H1 (cell line): ENCODE measurements at regions not wholly inside any gene's neighbourhood (a gene's known extent, or its start where the extent isn't known, plus 50 kb on each side); places are given as distances from the start of the nearest gene placed in this dataset.

Experiments
- CTCF ChIA-PET: fragments of 300-600 bp; sonication (Branson Sonifier 250); formaldehyde crosslinking; loops from one replicate; lab custom pipeline; 2021; ENCODE audit not compliant: partially characterized antibody; lab: Charles Lee
- POLR2A ChIA-PET: fragments of 300-600 bp; sonication (Branson Sonifier 250); formaldehyde crosslinking; loops from one replicate; lab custom pipeline; 2021; ENCODE audit warnings: inconsistent platforms; ENCODE audit not compliant: partially characterized antibody; lab: Charles Lee
- DNase-seq, 2 experiments: peaks; one replicate each; pipeline versions ENCODE4 v3.0.0 to v3.0.0-alpha.2; 2010 to 2022; ENCODE audit warnings: low spot score in 2 of 2, low read depth in 1 of 2, mixed read lengths in 1 of 2
- FAIRE-seq: peaks from 2 replicates; lab custom pipeline; 2011; peaks lifted over from hg19 to GRCh38; lab: Jason Lieb, UNC
- H2AFZ ChIP-seq: 2 replicates; pipeline ENCODE4 v1.8.1; 2012; ENCODE audit warnings: low read length, inconsistent platforms
- H2AK5ac ChIP-seq: 2 replicates; pipeline ENCODE4 v1.6.1; 2013; ENCODE audit warnings: low read depth, low read length
- H2BK120ac ChIP-seq: replicated peaks from 2 replicates; pipeline ENCODE3; 2013; ENCODE audit warnings: low read depth, low read length, inconsistent platforms
- H2BK12ac ChIP-seq: 2 replicates; pipeline ENCODE4 v1.6.1; 2013; ENCODE audit warnings: low read depth, low read length
- H2BK15ac ChIP-seq: 2 replicates; pipeline ENCODE4 v1.6.1; 2013; ENCODE audit warnings: low read length
- H2BK20ac ChIP-seq: 2 replicates; pipeline ENCODE4 v1.6.1; 2013; ENCODE audit warnings: low read length
- H2BK5ac ChIP-seq: 2 replicates; pipeline ENCODE4 v1.6.1; 2013; ENCODE audit warnings: low read depth, low read length
- H3K14ac ChIP-seq: 2 replicates; pipeline ENCODE4 v1.6.1; 2013; ENCODE audit warnings: inconsistent platforms; ENCODE audit not compliant: insufficient read length
- H3K18ac ChIP-seq: 2 replicates; pipeline ENCODE4 v1.6.1; 2013; ENCODE audit warnings: low read length; ENCODE audit errors: extremely low read depth
- H3K23ac ChIP-seq: 2 replicates; pipeline ENCODE4 v1.6.1; 2013; ENCODE audit warnings: inconsistent platforms; ENCODE audit not compliant: insufficient read length
- H3K23me2 ChIP-seq: 2 replicates; pipeline ENCODE4 v1.6.1; 2013; ENCODE audit warnings: low read depth, low read length
- H3K27ac ChIP-seq: 2 replicates; pipeline ENCODE4 v1.6.1; 2011; ENCODE audit warnings: low read depth, low read length, inconsistent platforms
- H3K27me3 ChIP-seq, 4 experiments: replicated peaks in 1 of 4; 1 replicate in 1 of 4; 2 replicates in 3 of 4; pipeline versions ENCODE4 v1.6.1 to v1.8.1; 2011 to 2013; ENCODE audit warnings: low read length in 3 of 4, mild to moderate bottlenecking in 3 of 4, inconsistent platforms in 2 of 4, mixed read lengths in 2 of 4, moderate library complexity in 1 of 4; ENCODE audit not compliant: control insufficient read depth in 3 of 4, insufficient read depth in 3 of 4; ENCODE audit errors: extremely low read depth in 1 of 4
- H3K36me3 ChIP-seq, 4 experiments: 2 replicates each; pipeline versions ENCODE4 v1.6.1 to v1.8.1; 2011 to 2013; ENCODE audit warnings: mild to moderate bottlenecking in 4 of 4, low read length in 3 of 4, moderate library complexity in 2 of 4, control low read depth in 1 of 4, inconsistent platforms in 1 of 4; ENCODE audit not compliant: insufficient read depth in 4 of 4, control insufficient read depth in 2 of 4
- H3K4ac ChIP-seq: replicated peaks from 2 replicates; pipeline ENCODE3; 2013; ENCODE audit warnings: low read length, low read depth, mixed read lengths, inconsistent platforms; ENCODE audit not compliant: insufficient read length
- H3K4me1 ChIP-seq, 4 experiments: replicated peaks in 1 of 4; 1 replicate in 1 of 4; 2 replicates in 3 of 4; pipeline versions ENCODE4 v1.6.1 to v1.8.1; 2011 to 2013; ENCODE audit warnings: low read length in 3 of 4, inconsistent platforms in 2 of 4, mixed read lengths in 1 of 4; ENCODE audit not compliant: insufficient read depth in 4 of 4, control insufficient read depth in 3 of 4
- H3K4me2 ChIP-seq, 2 experiments: 2 replicates each; pipeline versions ENCODE4 v1.6.1 to v1.8.1; 2011 to 2013; ENCODE audit warnings: low read depth in 2 of 2, low read length in 2 of 2, control low read depth in 1 of 2, inconsistent platforms in 1 of 2, mild to moderate bottlenecking in 1 of 2; ENCODE audit not compliant: insufficient read depth in 1 of 2
- H3K4me3 ChIP-seq, 4 experiments: fragments of 200-600, 300-600 bp in 1 of 4; sonication (generic), shearing (Covaris generic), sonication (Bioruptor Twin) in 1 of 4; 2 replicates each; pipeline versions ENCODE4 v1.5.1 to v1.8.1; 2011 to 2016; ENCODE audit warnings: low read length in 4 of 4, low read depth in 3 of 4, control low read depth in 2 of 4, inconsistent platforms in 2 of 4, mild to moderate bottlenecking in 2 of 4, mixed read lengths in 1 of 4, moderate library complexity in 1 of 4; ENCODE audit not compliant: insufficient read depth in 2 of 4; ENCODE audit errors: extremely low read depth in 1 of 4
- H3K56ac ChIP-seq: replicated peaks from 2 replicates; pipeline ENCODE3; 2013; ENCODE audit warnings: low read depth, mild to moderate bottlenecking, mixed read lengths, low read length, inconsistent platforms; ENCODE audit not compliant: insufficient read length
- H3K79me1 ChIP-seq: 2 replicates; pipeline ENCODE4 v1.6.1; 2013; ENCODE audit warnings: low read depth, low read length, control low read depth
- H3K79me2 ChIP-seq, 2 experiments: 2 replicates each; pipeline versions ENCODE4 v1.6.1 to v1.8.1; 2012 to 2013; ENCODE audit warnings: low read length in 2 of 2, mild to moderate bottlenecking in 2 of 2, inconsistent platforms in 1 of 2; ENCODE audit not compliant: insufficient read depth in 2 of 2, control insufficient read depth in 1 of 2
- H3K9ac ChIP-seq, 4 experiments: replicated peaks in 1 of 4; 1 replicate in 1 of 4; 2 replicates in 3 of 4; pipeline versions ENCODE4 v1.6.1 to v1.8.1; 2011 to 2013; ENCODE audit warnings: low read depth in 3 of 4, low read length in 3 of 4, control low read depth in 2 of 4, mild to moderate bottlenecking in 2 of 4, moderate library complexity in 2 of 4, inconsistent platforms in 1 of 4; ENCODE audit errors: extremely low read depth in 1 of 4
- H3K9me3 ChIP-seq, 2 experiments: 2 replicates each; pipeline versions ENCODE4 v1.6.1 to v1.8.1; 2012 to 2013; ENCODE audit warnings: mild to moderate bottlenecking in 2 of 2, moderate library complexity in 2 of 2, control low read depth in 1 of 2, inconsistent platforms in 1 of 2, low read depth in 1 of 2, low read length in 1 of 2, mixed read lengths in 1 of 2; ENCODE audit not compliant: insufficient read depth in 2 of 2
- H4K20me1 ChIP-seq, 2 experiments: replicated peaks in 1 of 2; 2 replicates each; pipeline versions ENCODE3 to v1.8.1; 2011 to 2013; ENCODE audit warnings: inconsistent platforms in 2 of 2, low read length in 2 of 2, mild to moderate bottlenecking in 1 of 2; ENCODE audit not compliant: insufficient read depth in 2 of 2, control insufficient read depth in 1 of 2
- H4K5ac ChIP-seq: 2 replicates; pipeline ENCODE4 v1.6.1; 2013; ENCODE audit warnings: low read length, low read depth, mixed read lengths, inconsistent platforms; ENCODE audit not compliant: insufficient read length
- H4K8ac ChIP-seq: 2 replicates; pipeline ENCODE4 v1.8.0; 2013; ENCODE audit warnings: mild to moderate bottlenecking, moderate library complexity, low read length, inconsistent platforms; ENCODE audit not compliant: insufficient read depth; ENCODE audit errors: extremely low read depth
- H4K91ac ChIP-seq: replicated peaks from 2 replicates; pipeline ENCODE3; 2013; ENCODE audit warnings: low read length, mixed read lengths, inconsistent platforms; ENCODE audit not compliant: insufficient read length
- CTBP2 ChIP-seq: IDR thresholded peaks from 2 replicates; pipeline ENCODE4 v1.7.0; 2011; ENCODE audit warnings: borderline replicate concordance, mild to moderate bottlenecking, moderate library complexity, mixed read lengths, low read length; ENCODE audit not compliant: insufficient read depth, insufficient read length
- GABPA ChIP-seq: IDR thresholded peaks from 2 replicates; pipeline ENCODE4 v1.6.1; 2011; ENCODE audit warnings: mild to moderate bottlenecking, low read length, moderate library complexity, borderline replicate concordance; ENCODE audit not compliant: insufficient read depth
- HDAC2 ChIP-seq, 2 experiments: fragments of 300-600 bp in 1 of 2; sonication (generic) in 1 of 2; IDR thresholded peaks; 2 replicates each; pipeline ENCODE4 v1.6.1; 2011 to 2012; ENCODE audit warnings: low read depth in 2 of 2, low read length in 2 of 2, mild to moderate bottlenecking in 2 of 2, moderate library complexity in 2 of 2, borderline replicate concordance in 1 of 2, inconsistent platforms in 1 of 2
- MAFK ChIP-seq: IDR thresholded peaks from 2 replicates; pipeline ENCODE4 v1.6.1; 2012; ENCODE audit warnings: low read depth, mild to moderate bottlenecking, improper control_type of control experiment, low read length
- RFX5 ChIP-seq: IDR thresholded peaks from 2 replicates; pipeline ENCODE4 v1.6.1; 2011; ENCODE audit warnings: low read depth, low read length, improper control_type of control experiment, borderline replicate concordance
- SAP30 ChIP-seq: fragments of 300-600 bp; sonication (generic); IDR thresholded peaks from 2 replicates; pipeline ENCODE4 v1.7.1; 2012; ENCODE audit warnings: low read length, moderate library complexity, mild to moderate bottlenecking, inconsistent platforms; ENCODE audit not compliant: insufficient read depth, insufficient replicate concordance
- SP4 ChIP-seq: IDR thresholded peaks from 2 replicates; pipeline ENCODE4 v1.6.1; 2012; ENCODE audit warnings: low read length, inconsistent platforms
- WGBS, 2 experiments: shearing (Covaris generic) in 1 of 2; methylation state at CpG; one replicate each; pipeline versions ENCODE4 v1.1.6 to v1.1.7; 2013 to 2015; ENCODE audit warnings: low lambda C conversion rate in 2 of 2, mixed read lengths in 2 of 2, inconsistent platforms in 1 of 2, low coverage in 1 of 2, missing lambda C conversion rate in 1 of 2; ENCODE audit not compliant: insufficient replicate concordance in 2 of 2, insufficient coverage in 1 of 2, insufficient read length in 1 of 2; ENCODE audit errors: extremely low coverage in 1 of 2, missing lambda C conversion rate in 1 of 2; 5-methylcytosine and 5-hydroxymethylcytosine counted together
- TF ChIP-seq, protein P1 (sequence below): IDR thresholded peaks from 2 replicates; pipeline ENCODE4 v1.6.1; 2012; ENCODE audit warnings: inconsistent platforms

DNA sequence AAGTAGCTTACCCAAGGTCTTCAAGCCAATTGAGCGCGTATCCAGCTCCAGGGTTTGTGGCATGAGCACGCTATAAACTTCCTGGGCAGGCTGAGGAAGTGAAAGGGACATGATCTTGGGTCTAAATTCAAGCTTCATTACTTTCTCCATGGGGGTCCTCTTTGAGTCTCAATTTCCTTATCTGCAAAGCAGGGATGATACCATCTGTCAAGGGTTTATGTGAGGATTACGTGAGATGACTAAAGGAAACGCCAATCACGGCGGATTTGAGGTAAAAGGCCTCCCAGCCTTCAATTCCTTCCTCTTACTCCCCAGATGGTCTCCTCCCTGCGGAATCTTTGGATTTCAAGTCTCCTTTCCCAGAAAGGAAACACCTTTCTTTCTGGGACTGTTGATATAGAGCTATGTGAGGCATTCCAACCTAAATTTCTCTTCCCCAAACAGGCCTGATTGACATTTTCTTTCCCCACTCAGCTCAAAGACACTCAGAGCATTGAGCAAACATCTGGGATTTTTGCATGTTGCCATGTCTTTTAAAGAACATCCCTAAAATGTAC is 474.4 kb downstream of the INSC start:
- H2BK5ac ChIP-seq, result no peak overlapping the region
- no peak overlapping the region for H2BK15ac ChIP-seq
- H3K79me2 ChIP-seq, result no peaks in the 10 kb centered on the region
- H3K79me1 ChIP-seq, result no peaks in the 10 kb centered on the region
- WGBS, 2 experiments, result 87% methylated on average over 8 of the region's 8 CpGs; no CpG with 5 or more reads in 1 of the 2 experiments
- no peak overlapping the region for H4K8ac ChIP-seq
- ChIA-PET CTCF (interaction anchor here (0.9 to 1.6 kb wide), 3 partner anchors 9 to 41 kb away, joined by 3 read pairs; no protein-coding TSS in a partner anchor), POLR2A (interaction anchor here (0.9 to 1.5 kb wide), 2 partner anchors 11 to 28 kb away, joined by 3 read pairs; no protein-coding TSS in a partner anchor)
- no peaks in the 10 kb centered on the region for H3K23me2 ChIP-seq
- H4K91ac ChIP-seq, result no peak overlapping the region
- no peak overlapping the region for H3K18ac ChIP-seq
- H3K4ac ChIP-seq, result no peak overlapping the region
- no peak overlapping the region for H3K56ac ChIP-seq
- DNase-seq (no peak), FAIRE-seq (no peak)
- H2BK20ac ChIP-seq, result no peak overlapping the region
- H2BK120ac ChIP-seq, result no peak overlapping the region
- H3K27ac ChIP-seq, result no peak overlapping the region
- peaks cover 0 to 2% (median 0%) of the 10 kb centered on the region in 4 experiments; a peak in 2 of 7 replicates for H3K4me1 ChIP-seq
- no peak overlapping the region for H3K4me3 ChIP-seq
- H3K14ac ChIP-seq, result no peak overlapping the region
- TF ChIP-seq SP4 (no peak), CTBP2 (no peak), HDAC2 (IDR thresholded peaks at IDR 0.05; ENCODE audit: borderline replicate concordance in 1 of 2, low read depth in 2 of 2, low read length in 2 of 2) (no peak), GABPA (no peak), RFX5 (no peak), SAP30 (no peak), MAFK (no peak)
- TF ChIP-seq, protein P1, sequence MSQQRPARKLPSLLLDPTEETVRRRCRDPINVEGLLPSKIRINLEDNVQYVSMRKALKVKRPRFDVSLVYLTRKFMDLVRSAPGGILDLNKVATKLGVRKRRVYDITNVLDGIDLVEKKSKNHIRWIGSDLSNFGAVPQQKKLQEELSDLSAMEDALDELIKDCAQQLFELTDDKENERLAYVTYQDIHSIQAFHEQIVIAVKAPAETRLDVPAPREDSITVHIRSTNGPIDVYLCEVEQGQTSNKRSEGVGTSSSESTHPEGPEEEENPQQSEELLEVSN, result no peak
- H2BK12ac ChIP-seq, result no peak overlapping the region
- H3K4me2 ChIP-seq, result no peak overlapping the region
- no peak overlapping the region for H3K23ac ChIP-seq
- H3K9ac ChIP-seq, result no peak overlapping the region
- H3K36me3 ChIP-seq, result peaks cover 0 to 4% (median 1%) of the 10 kb centered on the region in 4 experiments; a peak in 2 of 8 replicates
- no peak overlapping the region for H4K5ac ChIP-seq
- H2AK5ac ChIP-seq, result no peak overlapping the region
- H4K20me1 ChIP-seq, result no peaks in the 10 kb centered on the region
- no peaks in the 10 kb centered on the region; a peak in 1 of 4 replicates for H3K9me3 ChIP-seq
- no peaks in the 10 kb centered on the region for H3K27me3 ChIP-seq
- no peak overlapping the region for H2AFZ ChIP-seq
